ENCODE measurements at regions not wholly inside any gene's neighbourhood (a gene's known extent, or its start where the extent isn't known, plus 50 kb on each side); places are given as distances from the start of the nearest gene placed in this dataset.

- TF ChIP-seq POLR2A (IDR thresholded peaks at IDR 0.05) (no peak), CTCF (IDR thresholded peaks at IDR 0.05) (no peak)
These were observed 164.7 kb downstream of the SUDS3 start for GRCh38 chr12:118541071-118541470.
